GM23338 (cell line): ENCODE measurements at regions not wholly inside any gene's neighbourhood (a gene's known extent, or its start where the extent isn't known, plus 50 kb on each side); places are given as distances from the start of the nearest gene placed in this dataset.

Source experiments
- CREB1 ChIP-seq: fragments of 250-450 bp; sonication (Bioruptor Pico); IDR thresholded peaks from 2 replicates; pipeline ENCODE4 v1.5.0; 2020; ENCODE audit warnings: low read depth, mild to moderate bottlenecking, moderate library complexity
- CTCF ChIP-seq, 2 experiments: fragments of 200-600 bp in 1 of 2; sonication (generic) in 1 of 2; conservative IDR thresholded peaks; 2 replicates each; pipeline versions ENCODE4 v1.5.1 to v1.6.1; 2016 to 2017; ENCODE audit warnings: antibody characterized with exemption in 2 of 2, low read depth in 2 of 2, mild to moderate bottlenecking in 2 of 2, moderate library complexity in 1 of 2
- ETS1 ChIP-seq: IDR thresholded peaks from 2 replicates; pipeline ENCODE4 v1.6.1; 2016; ENCODE audit warnings: antibody characterized with exemption
- EZH2 ChIP-seq: fragments of 200-600 bp; sonication (generic); IDR thresholded peaks from one replicate; pipeline ENCODE4 v1.8.0; 2017; ENCODE audit warnings: antibody characterized with exemption, mild to moderate bottlenecking, low read depth; ENCODE audit not compliant: unreplicated experiment
- EZH2phosphoT487 ChIP-seq: fragments of 200-600 bp; sonication (generic); IDR thresholded peaks from one replicate; pipeline ENCODE4 v1.8.1; 2018; ENCODE audit warnings: antibody characterized with exemption; ENCODE audit not compliant: unreplicated experiment
- JUNB ChIP-seq: IDR thresholded peaks from one replicate; pipeline ENCODE4 v1.6.1; 2016; ENCODE audit warnings: antibody characterized with exemption; ENCODE audit not compliant: unreplicated experiment
- NANOG ChIP-seq: IDR thresholded peaks from 2 replicates; pipeline ENCODE4 v1.6.1; 2016; ENCODE audit warnings: antibody characterized with exemption, borderline replicate concordance
- POLR2AphosphoS5 ChIP-seq: IDR thresholded peaks from 2 replicates; pipeline ENCODE4 v1.6.1; 2016; ENCODE audit warnings: antibody characterized with exemption, low read depth
- REST ChIP-seq: IDR thresholded peaks from one replicate; pipeline ENCODE4 v1.6.1; 2018; ENCODE audit warnings: antibody characterized with exemption; ENCODE audit not compliant: unreplicated experiment
- ZNF331 ChIP-seq: fragments of 250-450 bp; sonication (Bioruptor Pico); IDR thresholded peaks from 2 replicates; pipeline ENCODE4 v1.5.0; 2020; ENCODE audit warnings: low read depth, mild to moderate bottlenecking, moderate library complexity
- TF ChIP-seq, protein P1 (sequence below): fragments of 250-450 bp; sonication (Bioruptor Pico); IDR thresholded peaks from 2 replicates; pipeline ENCODE4 v1.5.0; 2020; ENCODE audit warnings: mild to moderate bottlenecking, moderate library complexity

DNA sequence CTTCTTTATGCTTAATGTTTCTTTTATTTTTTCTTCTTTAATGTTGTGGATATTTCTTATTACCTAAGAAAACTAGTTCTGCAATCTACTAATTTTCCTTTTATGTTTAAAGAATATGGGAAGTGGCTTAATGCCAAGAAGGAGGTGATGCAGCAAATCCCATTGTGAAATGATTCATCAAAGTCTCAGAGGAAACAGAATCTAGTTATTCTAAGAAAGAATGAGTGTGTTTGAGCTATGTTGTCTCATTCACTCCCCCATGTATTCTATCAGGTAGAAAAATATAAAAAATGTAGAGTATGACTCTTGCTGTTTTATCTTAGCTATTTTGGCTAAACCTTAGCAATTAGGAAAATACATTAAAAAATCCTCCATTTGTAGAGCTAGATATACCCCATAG lies 659.9 kb upstream of the RGS18 start:
- TF ChIP-seq ZNF331 = no peak
- no peak for TF ChIP-seq CTCF (conservative IDR thresholded peaks at IDR 0.05; ENCODE audit: low read depth in 2 of 2)
- no peak for TF ChIP-seq EZH2
- TF ChIP-seq CREB1 (CRISPR knock-in tag) = no peak
- TF ChIP-seq POLR2AphosphoS5 = no peak
- no peak for TF ChIP-seq EZH2phosphoT487
- TF ChIP-seq JUNB = no peak
- TF ChIP-seq NANOG = no peak
- no peak for TF ChIP-seq ETS1
- no peak for TF ChIP-seq REST
- TF ChIP-seq, protein P1, sequence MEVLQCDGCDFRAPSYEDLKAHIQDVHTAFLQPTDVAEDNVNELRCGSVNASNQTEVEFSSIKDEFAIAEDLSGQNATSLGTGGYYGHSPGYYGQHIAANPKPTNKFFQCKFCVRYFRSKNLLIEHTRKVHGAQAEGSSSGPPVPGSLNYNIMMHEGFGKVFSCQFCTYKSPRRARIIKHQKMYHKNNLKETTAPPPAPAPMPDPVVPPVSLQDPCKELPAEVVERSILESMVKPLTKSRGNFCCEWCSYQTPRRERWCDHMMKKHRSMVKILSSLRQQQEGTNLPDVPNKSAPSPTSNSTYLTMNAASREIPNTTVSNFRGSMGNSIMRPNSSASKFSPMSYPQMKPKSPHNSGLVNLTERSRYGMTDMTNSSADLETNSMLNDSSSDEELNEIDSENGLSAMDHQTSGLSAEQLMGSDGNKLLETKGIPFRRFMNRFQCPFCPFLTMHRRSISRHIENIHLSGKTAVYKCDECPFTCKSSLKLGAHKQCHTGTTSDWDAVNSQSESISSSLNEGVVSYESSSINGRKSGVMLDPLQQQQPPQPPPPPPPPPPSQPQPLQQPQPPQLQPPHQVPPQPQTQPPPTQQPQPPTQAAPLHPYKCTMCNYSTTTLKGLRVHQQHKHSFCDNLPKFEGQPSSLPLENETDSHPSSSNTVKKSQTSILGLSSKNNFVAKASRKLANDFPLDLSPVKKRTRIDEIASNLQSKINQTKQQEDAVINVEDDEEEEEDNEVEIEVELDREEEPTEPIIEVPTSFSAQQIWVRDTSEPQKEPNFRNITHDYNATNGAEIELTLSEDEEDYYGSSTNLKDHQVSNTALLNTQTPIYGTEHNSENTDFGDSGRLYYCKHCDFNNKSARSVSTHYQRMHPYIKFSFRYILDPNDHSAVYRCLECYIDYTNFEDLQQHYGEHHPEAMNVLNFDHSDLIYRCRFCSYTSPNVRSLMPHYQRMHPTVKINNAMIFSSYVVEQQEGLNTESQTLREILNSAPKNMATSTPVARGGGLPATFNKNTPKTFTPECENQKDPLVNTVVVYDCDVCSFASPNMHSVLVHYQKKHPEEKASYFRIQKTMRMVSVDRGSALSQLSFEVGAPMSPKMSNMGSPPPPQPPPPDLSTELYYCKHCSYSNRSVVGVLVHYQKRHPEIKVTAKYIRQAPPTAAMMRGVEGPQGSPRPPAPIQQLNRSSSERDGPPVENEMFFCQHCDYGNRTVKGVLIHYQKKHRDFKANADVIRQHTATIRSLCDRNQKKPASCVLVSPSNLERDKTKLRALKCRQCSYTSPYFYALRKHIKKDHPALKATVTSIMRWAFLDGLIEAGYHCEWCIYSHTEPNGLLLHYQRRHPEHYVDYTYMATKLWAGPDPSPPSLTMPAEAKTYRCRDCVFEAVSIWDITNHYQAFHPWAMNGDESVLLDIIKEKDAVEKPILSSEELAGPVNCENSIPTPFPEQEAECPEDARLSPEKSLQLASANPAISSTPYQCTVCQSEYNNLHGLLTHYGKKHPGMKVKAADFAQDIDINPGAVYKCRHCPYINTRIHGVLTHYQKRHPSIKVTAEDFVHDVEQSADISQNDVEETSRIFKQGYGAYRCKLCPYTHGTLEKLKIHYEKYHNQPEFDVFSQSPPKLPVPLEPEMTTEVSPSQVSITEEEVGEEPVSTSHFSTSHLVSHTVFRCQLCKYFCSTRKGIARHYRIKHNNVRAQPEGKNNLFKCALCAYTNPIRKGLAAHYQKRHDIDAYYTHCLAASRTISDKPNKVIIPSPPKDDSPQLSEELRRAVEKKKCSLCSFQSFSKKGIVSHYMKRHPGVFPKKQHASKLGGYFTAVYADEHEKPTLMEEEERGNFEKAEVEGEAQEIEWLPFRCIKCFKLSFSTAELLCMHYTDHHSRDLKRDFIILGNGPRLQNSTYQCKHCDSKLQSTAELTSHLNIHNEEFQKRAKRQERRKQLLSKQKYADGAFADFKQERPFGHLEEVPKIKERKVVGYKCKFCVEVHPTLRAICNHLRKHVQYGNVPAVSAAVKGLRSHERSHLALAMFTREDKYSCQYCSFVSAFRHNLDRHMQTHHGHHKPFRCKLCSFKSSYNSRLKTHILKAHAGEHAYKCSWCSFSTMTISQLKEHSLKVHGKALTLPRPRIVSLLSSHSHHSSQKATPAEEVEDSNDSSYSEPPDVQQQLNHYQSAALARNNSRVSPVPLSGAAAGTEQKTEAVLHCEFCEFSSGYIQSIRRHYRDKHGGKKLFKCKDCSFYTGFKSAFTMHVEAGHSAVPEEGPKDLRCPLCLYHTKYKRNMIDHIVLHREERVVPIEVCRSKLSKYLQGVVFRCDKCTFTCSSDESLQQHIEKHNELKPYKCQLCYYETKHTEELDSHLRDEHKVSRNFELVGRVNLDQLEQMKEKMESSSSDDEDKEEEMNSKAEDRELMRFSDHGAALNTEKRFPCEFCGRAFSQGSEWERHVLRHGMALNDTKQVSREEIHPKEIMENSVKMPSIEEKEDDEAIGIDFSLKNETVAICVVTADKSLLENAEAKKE = no peak
